Thyroid gland (tissue), 4 donors: ENCODE measurements at regions not wholly inside any gene's neighbourhood (a gene's known extent, or its start where the extent isn't known, plus 50 kb on each side); places are given as distances from the start of the nearest gene placed in this dataset.

ENCODE experiments used
- CTCF ChIP-seq, 6 experiments: fragments of 200-600 bp in 3 of 6; fragments of 450-650 bp in 3 of 6; sonication (generic) in 3 of 6; IDR thresholded peaks; one replicate each; pipeline ENCODE4 v1.5.1; 2016 to 2019; ENCODE audit warnings: antibody characterized with exemption in 6 of 6, mild to moderate bottlenecking in 2 of 6, inconsistent platforms in 1 of 6, moderate library complexity in 1 of 6
- POLR2A ChIP-seq, 2 donors: fragments of 450-650 bp; IDR thresholded peaks; one replicate each; pipeline ENCODE4 v1.6.1; 2017; ENCODE audit warnings: antibody characterized with exemption in 2 of 2, mild to moderate bottlenecking in 2 of 2, moderate library complexity in 1 of 2

DNA sequence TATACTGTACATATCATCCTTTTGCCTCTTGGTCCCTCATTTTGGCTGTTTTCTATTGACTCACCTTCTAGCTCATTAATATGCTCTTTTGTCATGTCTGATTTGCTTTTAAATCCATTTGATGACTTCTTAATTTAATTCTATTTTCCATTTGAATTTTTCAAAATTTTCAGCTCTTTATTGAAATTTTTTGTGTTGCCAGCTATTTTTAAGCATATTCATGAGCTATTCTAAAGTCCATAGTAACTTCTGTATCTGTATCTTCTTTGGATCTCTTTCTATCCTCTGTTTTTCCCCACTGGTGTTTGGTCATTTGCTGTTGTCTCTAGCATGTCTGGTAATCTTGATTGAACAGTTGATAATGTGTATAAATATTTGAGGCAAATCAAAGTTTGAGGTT is 227.8 kb downstream of the NDUFA10 start:
- no peak for TF ChIP-seq CTCF (IDR thresholded peaks at IDR 0.05)
- no peak for TF ChIP-seq POLR2A (IDR thresholded peaks at IDR 0.05)
